Thoracic aorta (tissue), 2 donors: ENCODE measurements at regions not wholly inside any gene's neighbourhood (a gene's known extent, or its start where the extent isn't known, plus 50 kb on each side); places are given as distances from the start of the nearest gene placed in this dataset.

Source experiments
- ATAC-seq: fragments of 150-250 bp; one replicate; pipeline ENCODE4 v1.8.0; 2017; ENCODE audit warnings: low read depth; ENCODE audit not compliant: insufficient number of reproducible peaks, low FRiP score
- DNase-seq: peaks from one replicate; pipeline ENCODE4 v3.0.0-alpha.2; 2020; ENCODE audit warnings: low spot score
- H3K27ac ChIP-seq, 2 donors: fragments of 200-600 bp; sonication (generic); 1 replicate in 1 of 2; 2 replicates in 1 of 2; pipeline ENCODE4 v1.5.1; 2016; ENCODE audit warnings: mild to moderate bottlenecking in 2 of 2, moderate library complexity in 2 of 2
- H3K27me3 ChIP-seq: fragments of 200-600 bp; sonication (generic); replicated peaks from 2 replicates; pipeline ENCODE4 v1.6.0; 2016; ENCODE audit warnings: mild to moderate bottlenecking; ENCODE audit not compliant: insufficient read depth
- H3K36me3 ChIP-seq: fragments of 200-600 bp; sonication (generic); one replicate; pipeline ENCODE4 v1.5.1; 2016
- H3K4me1 ChIP-seq, 2 donors: fragments of 200-600 bp; sonication (generic); 1 replicate in 1 of 2; 2 replicates in 1 of 2; pipeline versions ENCODE4 v1.5.1 to v1.6.0; 2016; ENCODE audit warnings: low read depth in 2 of 2, mild to moderate bottlenecking in 1 of 2; ENCODE audit not compliant: control insufficient read depth in 1 of 2
- H3K4me3 ChIP-seq: fragments of 200-600 bp; sonication (generic); 2 replicates; pipeline ENCODE4 v1.5.1; 2016; ENCODE audit warnings: mild to moderate bottlenecking
- H3K9me3 ChIP-seq: fragments of 200-600 bp; sonication (generic); 2 replicates; pipeline ENCODE4 v1.5.1; 2016
- TF ChIP-seq, protein P1 (sequence below): fragments of 200-600 bp; sonication (generic); IDR thresholded peaks from one replicate; pipeline ENCODE4 v1.5.1; 2019; ENCODE audit warnings: antibody characterized with exemption

DNA sequence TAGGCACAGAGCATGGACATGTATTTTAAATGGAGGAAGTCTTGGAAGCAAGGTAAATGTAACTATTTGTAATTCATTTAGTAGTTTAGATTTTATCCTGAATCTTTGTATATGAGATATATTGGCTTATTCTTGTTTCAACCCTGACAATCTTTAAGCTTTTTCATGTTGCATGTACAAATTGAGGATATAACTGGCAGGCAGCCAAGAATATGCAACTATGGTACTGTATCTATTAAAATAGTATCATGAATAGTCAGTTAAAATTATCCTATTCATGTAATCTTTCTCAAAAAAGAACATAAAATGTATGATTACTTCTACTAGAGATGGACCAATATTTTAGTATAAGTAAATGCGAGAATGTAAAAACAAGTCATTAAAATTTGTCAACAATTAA lies 1141.5 kb downstream of the PCDH18 start:
- Histone ChIP-seq H3K9me3 (no peaks in the 10 kb centered on the region), H3K27ac (no peak overlapping the region), H3K4me3 (no peak overlapping the region), H3K4me1 (no peaks in the 10 kb centered on the region), H3K27me3 (no peaks in the 10 kb centered on the region), H3K36me3 (no peaks in the 10 kb centered on the region)
- no peak for DNase-seq
- TF ChIP-seq, protein P1, sequence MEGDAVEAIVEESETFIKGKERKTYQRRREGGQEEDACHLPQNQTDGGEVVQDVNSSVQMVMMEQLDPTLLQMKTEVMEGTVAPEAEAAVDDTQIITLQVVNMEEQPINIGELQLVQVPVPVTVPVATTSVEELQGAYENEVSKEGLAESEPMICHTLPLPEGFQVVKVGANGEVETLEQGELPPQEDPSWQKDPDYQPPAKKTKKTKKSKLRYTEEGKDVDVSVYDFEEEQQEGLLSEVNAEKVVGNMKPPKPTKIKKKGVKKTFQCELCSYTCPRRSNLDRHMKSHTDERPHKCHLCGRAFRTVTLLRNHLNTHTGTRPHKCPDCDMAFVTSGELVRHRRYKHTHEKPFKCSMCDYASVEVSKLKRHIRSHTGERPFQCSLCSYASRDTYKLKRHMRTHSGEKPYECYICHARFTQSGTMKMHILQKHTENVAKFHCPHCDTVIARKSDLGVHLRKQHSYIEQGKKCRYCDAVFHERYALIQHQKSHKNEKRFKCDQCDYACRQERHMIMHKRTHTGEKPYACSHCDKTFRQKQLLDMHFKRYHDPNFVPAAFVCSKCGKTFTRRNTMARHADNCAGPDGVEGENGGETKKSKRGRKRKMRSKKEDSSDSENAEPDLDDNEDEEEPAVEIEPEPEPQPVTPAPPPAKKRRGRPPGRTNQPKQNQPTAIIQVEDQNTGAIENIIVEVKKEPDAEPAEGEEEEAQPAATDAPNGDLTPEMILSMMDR, result no peak
- no peak for ATAC-seq

DNA sequence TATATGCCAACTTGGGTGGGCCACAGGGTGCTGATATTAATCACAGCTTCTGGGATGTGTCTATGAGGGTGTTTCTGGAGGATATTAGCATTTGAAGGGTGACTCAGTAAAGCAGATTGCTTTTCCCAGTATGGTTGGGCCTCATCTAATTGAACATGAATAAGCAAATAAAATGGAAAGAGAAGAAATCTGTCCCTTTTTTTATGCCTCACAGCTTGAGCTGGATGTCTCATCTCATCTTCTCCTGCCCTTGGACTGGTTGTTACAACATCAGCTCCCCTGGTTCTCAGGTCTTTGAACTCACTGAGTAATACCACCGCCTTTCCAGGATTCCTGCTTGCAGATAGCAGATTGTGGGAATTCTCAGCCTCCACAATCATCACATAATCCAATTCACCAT lies 1149.2 kb downstream of the PCDH18 start:
- no peaks in the 10 kb centered on the region for H3K9me3 ChIP-seq
- ATAC-seq (no peak), DNase-seq (no peak)
- no peaks in the 10 kb centered on the region for H3K27me3 ChIP-seq
- H3K27ac ChIP-seq, result no peak overlapping the region
- no peaks in the 10 kb centered on the region for H3K4me1 ChIP-seq
- TF ChIP-seq, protein P1, result no peak
- H3K4me3 ChIP-seq, result no peak overlapping the region
- no peaks in the 10 kb centered on the region for H3K36me3 ChIP-seq

DNA sequence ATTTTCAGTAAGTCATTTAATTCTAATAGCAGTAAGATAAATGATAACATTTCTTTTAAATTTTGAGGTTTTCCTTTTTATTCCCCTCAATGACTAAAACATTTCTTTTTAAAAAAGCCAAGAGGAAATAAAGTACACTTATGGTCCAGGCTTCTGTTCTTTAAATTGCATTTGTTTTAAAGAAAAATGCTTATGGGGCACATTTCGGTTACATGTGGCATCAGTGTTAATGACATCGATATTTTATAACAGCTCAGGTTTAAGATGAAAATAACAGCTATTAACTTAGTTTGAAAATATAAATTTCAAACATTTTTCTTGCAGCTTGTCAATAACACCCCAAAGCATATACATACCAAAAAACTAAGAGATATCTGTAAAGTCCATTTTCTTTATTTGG lies 1161.1 kb downstream of the PCDH18 start:
- TF ChIP-seq, protein P1, result no peak
- no peak for DNase-seq
- no peak for ATAC-seq
- no peak overlapping the region for H3K4me3 ChIP-seq
- H3K27me3 ChIP-seq, result no peaks in the 10 kb centered on the region
- H3K27ac ChIP-seq, result no peak overlapping the region
- H3K4me1 ChIP-seq, result no peaks in the 10 kb centered on the region
- no peaks in the 10 kb centered on the region for H3K36me3 ChIP-seq
- H3K9me3 ChIP-seq, result no peaks in the 10 kb centered on the region

DNA sequence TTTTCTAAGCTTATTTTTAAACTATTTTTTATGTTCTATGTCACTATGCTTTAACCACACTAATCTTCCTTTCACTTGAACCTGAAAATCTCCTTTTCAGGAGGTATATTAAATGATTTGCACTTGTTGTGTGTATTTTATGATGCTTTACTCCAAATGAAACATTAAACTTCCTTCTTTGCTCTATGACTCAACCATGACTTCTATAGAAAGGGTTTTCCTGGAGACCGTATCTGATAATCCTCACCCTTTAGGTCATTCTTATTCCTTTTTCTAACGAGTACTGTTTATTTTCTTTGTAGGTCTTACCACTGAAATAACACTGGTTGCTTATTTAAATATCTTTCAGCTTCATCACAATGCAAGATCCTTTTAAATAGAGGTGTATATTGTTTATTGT lies 1163.2 kb downstream of the PCDH18 start:
- Histone ChIP-seq H3K4me3 (no peak overlapping the region), H3K36me3 (no peaks in the 10 kb centered on the region), H3K27ac (no peak overlapping the region), H3K27me3 (no peaks in the 10 kb centered on the region), H3K4me1 (no peaks in the 10 kb centered on the region), H3K9me3 (no peaks in the 10 kb centered on the region)
- TF ChIP-seq, protein P1, result no peak
- ATAC-seq, result no peak
- DNase-seq, result no peak

- Histone ChIP-seq H3K36me3 (no peaks in the 10 kb centered on the region), H3K27me3 (no peaks in the 10 kb centered on the region), H3K9me3 (no peaks in the 10 kb centered on the region), H3K27ac (no peak overlapping the region), H3K4me1 (no peaks in the 10 kb centered on the region), H3K4me3 (no peak overlapping the region)
- ATAC-seq (no peak), DNase-seq (no peak)
- TF ChIP-seq, protein P1, result no peak
Observed at GRCh38 chr4:136357556-136357955, 1174.7 kb downstream of the PCDH18 start.
